Loucy (cell line): ENCODE measurements at regions not wholly inside any gene's neighbourhood (a gene's known extent, or its start where the extent isn't known, plus 50 kb on each side); places are given as distances from the start of the nearest gene placed in this dataset.

Source experiments
- H2AFZ ChIP-seq: fragments of 200-600 bp; sonication (generic); 2 replicates; pipeline ENCODE4 v1.6.0; 2016; ENCODE audit warnings: antibody characterized with exemption, mild to moderate bottlenecking, low read length, moderate library complexity
- H3F3A ChIP-seq: fragments of 200-600 bp; 2 replicates; pipeline ENCODE4 v1.6.0; 2016; ENCODE audit warnings: antibody characterized with exemption, low read depth, mild to moderate bottlenecking
- H3K27me3 ChIP-seq: fragments of 200-600 bp; sonication (generic); 2 replicates; pipeline ENCODE4 v1.6.1; 2014; ENCODE audit warnings: low read length, mild to moderate bottlenecking; ENCODE audit not compliant: insufficient read depth, poor library complexity, severe bottlenecking
- H3K36me3 ChIP-seq: fragments of 200-600 bp; sonication (generic); 2 replicates; pipeline ENCODE4 v1.6.1; 2016; ENCODE audit warnings: low read length; ENCODE audit not compliant: insufficient read depth
- H3K4me1 ChIP-seq: fragments of 200-600 bp; sonication (generic); 2 replicates; pipeline ENCODE4 v1.5.1; 2014; ENCODE audit warnings: low read length, mild to moderate bottlenecking; ENCODE audit not compliant: insufficient read depth, poor library complexity, severe bottlenecking
- H3K4me2 ChIP-seq: fragments of 200-600 bp; sonication (generic); 2 replicates; pipeline ENCODE4 v1.6.0; 2014; ENCODE audit warnings: antibody characterized with exemption, low read length, low read depth, mild to moderate bottlenecking; ENCODE audit not compliant: poor library complexity, severe bottlenecking
- H3K4me3 ChIP-seq: fragments of 200-600 bp; sonication (generic); 2 replicates; pipeline ENCODE4 v1.5.1; 2014; ENCODE audit warnings: low read length, mild to moderate bottlenecking, mixed read lengths; ENCODE audit not compliant: poor library complexity, severe bottlenecking
- H3K79me2 ChIP-seq: fragments of 200-600 bp; sonication (generic); 2 replicates; pipeline ENCODE4 v1.6.1; 2014; ENCODE audit warnings: low read length; ENCODE audit not compliant: insufficient read depth
- H3K9ac ChIP-seq: fragments of 200-600 bp; sonication (generic); 2 replicates; pipeline ENCODE4 v1.6.0; 2014; ENCODE audit warnings: mild to moderate bottlenecking, low read depth, low read length, moderate library complexity; ENCODE audit not compliant: poor library complexity, severe bottlenecking
- H3K9me2 ChIP-seq: fragments of 200-600 bp; sonication (generic); replicated peaks from 2 replicates; pipeline ENCODE4 v1.6.1; 2016; ENCODE audit warnings: low read depth, low read length, mixed read lengths
- H3K9me3 ChIP-seq: fragments of 200-600 bp; sonication (generic); 2 replicates; pipeline ENCODE4 v1.6.1; 2014; ENCODE audit warnings: mild to moderate bottlenecking, antibody characterized with exemption, low read length, low read depth; ENCODE audit not compliant: insufficient read depth
- H4K20me1 ChIP-seq: fragments of 200-600 bp; sonication (generic); 2 replicates; pipeline ENCODE4 v1.6.0; 2014; ENCODE audit warnings: antibody characterized with exemption, low read length, mild to moderate bottlenecking; ENCODE audit not compliant: insufficient read depth, poor library complexity, severe bottlenecking
- CTCF ChIP-seq: fragments of 200-600 bp; sonication (generic); conservative IDR thresholded peaks from 2 replicates; pipeline ENCODE4 v1.5.1; 2014; ENCODE audit warnings: mild to moderate bottlenecking, antibody characterized with exemption, low read length
- EZH2phosphoT487 ChIP-seq: fragments of 200-600 bp; IDR thresholded peaks from 2 replicates; pipeline ENCODE4 v1.6.1; 2018; ENCODE audit warnings: antibody characterized with exemption, mild to moderate bottlenecking, moderate library complexity, borderline replicate concordance

- Histone ChIP-seq H3K4me3 (no peak overlapping the region), H3K4me2 (no peak overlapping the region), H3K9me3 (no peaks in the 10 kb centered on the region), H3K36me3 (no peaks in the 10 kb centered on the region), H3K27me3 (no peaks in the 10 kb centered on the region), H2AFZ (no peak overlapping the region), H3K9me2 (no peaks in the 10 kb centered on the region), H3K4me1 (no peaks in the 10 kb centered on the region), H3F3A (no peaks in the 10 kb centered on the region), H4K20me1 (no peaks in the 10 kb centered on the region), H3K79me2 (no peaks in the 10 kb centered on the region), H3K9ac (no peak overlapping the region)
- TF ChIP-seq EZH2phosphoT487: no peak
- TF ChIP-seq CTCF: no peak
These were observed 231.3 kb upstream of the TYRP1 start for GRCh38 chr9:12461763-12462460.

GRCh38 chr9:12462861-12463260 lies 230.3 kb upstream of the TYRP1 start:
- H3K4me2 ChIP-seq: no peak overlapping the region
- no peak overlapping the region for H3K9ac ChIP-seq
- no peaks in the 10 kb centered on the region for H3F3A ChIP-seq
- TF ChIP-seq CTCF (no peak), EZH2phosphoT487 (no peak)
- H3K27me3 ChIP-seq: no peaks in the 10 kb centered on the region
- no peaks in the 10 kb centered on the region for H3K36me3 ChIP-seq
- H3K4me3 ChIP-seq: no peak overlapping the region
- no peak overlapping the region for H2AFZ ChIP-seq
- no peaks in the 10 kb centered on the region for H3K79me2 ChIP-seq
- H3K9me2 ChIP-seq: no peaks in the 10 kb centered on the region
- no peaks in the 10 kb centered on the region for H3K4me1 ChIP-seq
- H3K9me3 ChIP-seq: no peaks in the 10 kb centered on the region
- no peaks in the 10 kb centered on the region for H4K20me1 ChIP-seq

GRCh38 chr9:12463641-12464040 lies 229.5 kb upstream of the TYRP1 start:
- Histone ChIP-seq H4K20me1 (no peaks in the 10 kb centered on the region), H3K36me3 (no peaks in the 10 kb centered on the region), H3K27me3 (no peaks in the 10 kb centered on the region), H3F3A (no peaks in the 10 kb centered on the region), H3K4me3 (no peak overlapping the region), H3K9me2 (no peaks in the 10 kb centered on the region), H3K4me2 (no peak overlapping the region), H3K79me2 (no peaks in the 10 kb centered on the region), H3K4me1 (no peaks in the 10 kb centered on the region), H3K9me3 (no peaks in the 10 kb centered on the region), H3K9ac (no peak overlapping the region), H2AFZ (no peak overlapping the region)
- TF ChIP-seq EZH2phosphoT487 (no peak), CTCF (no peak)
